ENCODE measurements at regions not wholly inside any gene's neighbourhood (a gene's known extent, or its start where the extent isn't known, plus 50 kb on each side); places are given as distances from the start of the nearest gene placed in this dataset.

DNA sequence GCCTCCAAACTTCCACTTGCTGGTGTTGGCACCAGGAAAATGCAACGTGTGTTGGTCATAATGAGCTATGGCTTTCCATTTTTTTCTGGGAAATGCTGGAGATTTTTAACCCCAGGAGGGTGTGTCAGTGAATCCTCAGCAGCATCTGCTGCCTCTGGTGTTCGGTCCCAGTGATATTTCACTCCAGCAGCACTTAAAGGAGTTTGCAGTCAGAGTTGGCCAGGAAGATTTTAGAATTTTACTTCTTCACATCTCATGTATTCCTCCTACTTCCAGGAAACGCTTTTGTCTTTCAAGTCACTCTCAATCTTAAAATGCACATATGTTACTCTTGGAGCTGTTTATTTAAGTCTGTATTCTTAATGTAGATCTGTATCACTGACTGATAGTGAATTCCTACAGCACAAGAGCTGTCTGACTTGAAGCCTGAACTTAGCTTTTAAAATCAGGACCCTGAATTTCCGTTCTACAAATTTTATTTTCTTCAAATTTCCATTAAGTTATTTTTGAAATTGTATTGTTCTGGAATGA is 903.4 kb upstream of the SLC10A2 start:
- no peak overlapping the region for H3K4me3 ChIP-seq
- H3K9me3 ChIP-seq = no peaks in the 10 kb centered on the region
- DNase-seq = no peak
- no peak for TF ChIP-seq POLR2A (IDR thresholded peaks at IDR 0.05)
- TF ChIP-seq, protein P1, sequence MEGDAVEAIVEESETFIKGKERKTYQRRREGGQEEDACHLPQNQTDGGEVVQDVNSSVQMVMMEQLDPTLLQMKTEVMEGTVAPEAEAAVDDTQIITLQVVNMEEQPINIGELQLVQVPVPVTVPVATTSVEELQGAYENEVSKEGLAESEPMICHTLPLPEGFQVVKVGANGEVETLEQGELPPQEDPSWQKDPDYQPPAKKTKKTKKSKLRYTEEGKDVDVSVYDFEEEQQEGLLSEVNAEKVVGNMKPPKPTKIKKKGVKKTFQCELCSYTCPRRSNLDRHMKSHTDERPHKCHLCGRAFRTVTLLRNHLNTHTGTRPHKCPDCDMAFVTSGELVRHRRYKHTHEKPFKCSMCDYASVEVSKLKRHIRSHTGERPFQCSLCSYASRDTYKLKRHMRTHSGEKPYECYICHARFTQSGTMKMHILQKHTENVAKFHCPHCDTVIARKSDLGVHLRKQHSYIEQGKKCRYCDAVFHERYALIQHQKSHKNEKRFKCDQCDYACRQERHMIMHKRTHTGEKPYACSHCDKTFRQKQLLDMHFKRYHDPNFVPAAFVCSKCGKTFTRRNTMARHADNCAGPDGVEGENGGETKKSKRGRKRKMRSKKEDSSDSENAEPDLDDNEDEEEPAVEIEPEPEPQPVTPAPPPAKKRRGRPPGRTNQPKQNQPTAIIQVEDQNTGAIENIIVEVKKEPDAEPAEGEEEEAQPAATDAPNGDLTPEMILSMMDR (IDR thresholded peaks at IDR 0.05) = no peak
- no peaks in the 10 kb centered on the region for H3K36me3 ChIP-seq
- no peak overlapping the region for H3K27ac ChIP-seq
- intact Hi-C loops (cut with DNase I; ENCODE audit: low total_unique reads) = no loop called here
- no peaks in the 10 kb centered on the region for H3K27me3 ChIP-seq
- H3K4me1 ChIP-seq = no peaks in the 10 kb centered on the region

DNA sequence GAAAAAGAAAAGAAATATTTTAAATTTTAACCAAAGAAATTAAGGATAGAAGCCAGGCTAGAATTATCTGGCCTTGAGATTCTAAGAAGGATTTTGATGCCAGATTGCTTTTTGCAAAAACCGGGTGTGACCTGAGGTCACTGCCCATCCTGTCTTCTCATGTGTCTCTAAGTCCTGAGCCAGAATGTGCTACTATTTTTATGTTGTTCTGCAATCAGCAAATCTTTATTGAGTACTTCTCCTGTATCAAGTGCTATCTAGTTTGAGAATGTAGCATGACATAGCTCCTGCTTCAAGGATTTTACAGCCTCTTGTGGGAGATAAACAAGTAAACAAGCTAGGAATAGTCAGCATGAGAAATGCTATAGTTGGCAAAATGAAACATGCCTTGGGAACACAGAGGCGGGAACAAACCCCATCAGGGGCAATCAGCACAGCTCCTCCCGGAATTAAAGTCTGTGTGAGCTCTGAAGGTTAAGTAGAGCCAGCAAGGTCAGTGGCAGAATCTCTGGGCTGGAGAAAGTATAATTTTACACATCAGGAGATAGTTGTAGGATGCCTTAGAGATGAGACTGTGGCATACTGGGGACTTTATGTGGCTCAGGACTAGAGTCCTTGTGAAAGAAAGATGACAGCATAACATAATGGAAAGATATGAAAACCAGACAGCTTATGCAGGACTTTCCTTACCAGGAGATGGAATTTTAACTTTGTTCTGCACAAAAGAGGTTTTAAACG is 899.5 kb upstream of the SLC10A2 start:
- no peaks in the 10 kb centered on the region for H3K36me3 ChIP-seq
- H3K9me3 ChIP-seq = no peaks in the 10 kb centered on the region
- H3K27me3 ChIP-seq = no peaks in the 10 kb centered on the region
- H3K4me1 ChIP-seq = no peaks in the 10 kb centered on the region
- no peak overlapping the region for H3K27ac ChIP-seq
- intact Hi-C loops (cut with DNase I; ENCODE audit: low total_unique reads) = no loop called here
- TF ChIP-seq, protein P1 (IDR thresholded peaks at IDR 0.05) = no peak
- no peak for TF ChIP-seq POLR2A (IDR thresholded peaks at IDR 0.05)
- DNase-seq = no peak
- H3K4me3 ChIP-seq = no peak overlapping the region

DNA sequence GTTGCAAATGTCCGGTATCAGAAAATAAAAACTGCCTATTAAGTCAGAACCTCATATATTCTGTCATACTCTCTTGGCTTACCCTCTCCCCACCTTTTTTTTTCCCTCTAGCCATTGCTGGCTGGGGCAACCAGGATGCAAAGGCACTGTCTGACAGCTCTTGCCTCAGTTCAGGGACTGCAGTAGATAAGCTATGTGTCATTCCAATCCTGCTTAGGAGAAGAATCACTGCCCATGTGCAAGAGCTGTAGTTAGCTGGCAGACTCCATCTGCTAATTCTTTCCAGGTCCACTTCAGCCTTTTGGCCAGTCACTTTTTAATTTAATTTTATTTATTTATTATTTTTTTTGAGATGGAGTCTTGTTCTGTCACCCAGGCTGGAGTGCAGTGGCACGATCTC is 895.6 kb upstream of the SLC10A2 start:
- Histone ChIP-seq H3K4me3 (no peak overlapping the region), H3K4me1 (no peaks in the 10 kb centered on the region), H3K27me3 (no peaks in the 10 kb centered on the region), H3K36me3 (no peaks in the 10 kb centered on the region), H3K27ac (no peak overlapping the region), H3K9me3 (no peaks in the 10 kb centered on the region)
- no peak for DNase-seq
- TF ChIP-seq POLR2A (IDR thresholded peaks at IDR 0.05) = no peak
- TF ChIP-seq, protein P1 (IDR thresholded peaks at IDR 0.05) = no peak
- intact Hi-C loops (cut with DNase I; ENCODE audit: low total_unique reads) = no loop called here

DNA sequence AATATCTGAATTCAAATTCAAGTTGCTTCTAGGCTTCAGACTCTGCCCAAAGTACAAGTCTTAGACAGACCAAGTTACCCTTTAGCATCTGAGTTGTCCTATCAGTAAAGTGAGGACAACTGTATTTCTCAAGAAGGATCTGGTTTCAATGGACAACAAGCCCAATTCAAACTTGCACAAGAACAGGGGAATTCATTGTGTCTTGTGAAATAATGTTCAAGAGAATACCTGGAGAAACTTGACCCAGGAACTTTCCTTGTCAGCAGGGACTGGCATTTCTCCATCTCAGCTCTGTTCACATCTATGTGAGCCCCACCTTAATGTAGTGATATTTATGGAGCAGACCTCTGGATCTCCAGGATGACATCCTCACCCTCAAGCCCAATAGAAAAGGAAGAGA is 894.9 kb upstream of the SLC10A2 start:
- Histone ChIP-seq H3K27me3 (no peaks in the 10 kb centered on the region), H3K36me3 (no peaks in the 10 kb centered on the region), H3K4me3 (no peak overlapping the region), H3K9me3 (no peaks in the 10 kb centered on the region), H3K27ac (no peak overlapping the region), H3K4me1 (no peaks in the 10 kb centered on the region)
- no peak for TF ChIP-seq POLR2A (IDR thresholded peaks at IDR 0.05)
- TF ChIP-seq, protein P1 (IDR thresholded peaks at IDR 0.05) = no peak
- intact Hi-C loops (cut with DNase I; ENCODE audit: low total_unique reads) = no loop called here
- DNase-seq = no peak

GRCh38 chr13:103960001-103960400 is 893.8 kb upstream of the SLC10A2 start:
- Histone ChIP-seq H3K9me3 (no peaks in the 10 kb centered on the region), H3K36me3 (no peaks in the 10 kb centered on the region), H3K4me1 (no peaks in the 10 kb centered on the region), H3K4me3 (no peak overlapping the region), H3K27me3 (no peaks in the 10 kb centered on the region), H3K27ac (no peak overlapping the region)
- DNase-seq = no peak
- TF ChIP-seq, protein P1 (IDR thresholded peaks at IDR 0.05) = no peak
- TF ChIP-seq POLR2A (IDR thresholded peaks at IDR 0.05) = no peak
- intact Hi-C loops (cut with DNase I; ENCODE audit: low total_unique reads) = no loop called here
